ENCODE measurements at regions not wholly inside any gene's neighbourhood (a gene's known extent, or its start where the extent isn't known, plus 50 kb on each side); places are given as distances from the start of the nearest gene placed in this dataset.

DNA sequence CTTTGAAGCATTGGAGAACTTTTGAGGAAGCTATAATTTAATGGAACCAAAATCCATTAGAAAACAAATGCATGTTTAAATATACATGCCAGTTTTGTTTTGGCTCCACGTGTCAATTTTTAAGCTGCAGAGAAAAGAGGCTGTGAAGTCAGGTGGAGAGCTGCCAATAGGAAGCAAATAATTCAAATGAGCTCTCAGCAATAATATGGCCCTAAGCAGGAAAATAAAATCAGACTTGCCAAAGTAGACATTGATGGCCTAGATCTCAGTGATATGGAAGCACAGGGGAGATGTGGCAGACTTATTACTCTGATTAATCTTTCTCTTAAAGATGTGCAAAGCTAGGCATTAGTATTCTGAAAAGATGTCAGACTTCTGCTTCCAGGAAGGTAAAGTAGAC is 769.8 kb upstream of the NDST4 start:
- Mint-ChIP-seq H3K27me3 (ENCODE audit: low read depth) (no peaks in the 10 kb centered on the region), H3K4me3 (no peak overlapping the region), H3K9me3 (ENCODE audit: insufficient read depth) (peaks cover 5% of the 10 kb centered on the region), H3K4me1 (ENCODE audit: low read depth) (no peaks in the 10 kb centered on the region), H3K36me3 (ENCODE audit: low read depth) (no peaks in the 10 kb centered on the region), H3K27ac (no peak overlapping the region)
- no peak for DNase-seq
- no peak for ATAC-seq
- ChIA-PET CTCF (no interaction called here), POLR2A (no interaction called here)

GRCh38 chr4:115873048-115873447 is 759.6 kb upstream of the NDST4 start:
- ChIA-PET POLR2A (no interaction called here), CTCF (no interaction called here)
- Mint-ChIP-seq H3K4me1 (ENCODE audit: low read depth) (no peaks in the 10 kb centered on the region), H3K9me3 (ENCODE audit: insufficient read depth) (no peaks in the 10 kb centered on the region), H3K4me3 (no peak overlapping the region), H3K27ac (no peak overlapping the region), H3K36me3 (ENCODE audit: low read depth) (no peaks in the 10 kb centered on the region), H3K27me3 (ENCODE audit: low read depth) (no peaks in the 10 kb centered on the region)
- DNase-seq: no peak
- ATAC-seq: no peak

- POLR2A ChIA-PET: no interaction called here
- H3K36me3 Mint-ChIP-seq (ENCODE audit: low read depth): no peaks in the 10 kb centered on the region
- CTCF ChIA-PET: no interaction called here
- H3K27me3 Mint-ChIP-seq (ENCODE audit: low read depth): no peaks in the 10 kb centered on the region
- H3K4me3 Mint-ChIP-seq: no peak overlapping the region
- no peaks in the 10 kb centered on the region for H3K9me3 Mint-ChIP-seq (ENCODE audit: insufficient read depth)
- ATAC-seq (no peak), DNase-seq (no peak)
- no peaks in the 10 kb centered on the region for H3K4me1 Mint-ChIP-seq (ENCODE audit: low read depth)
- no peak overlapping the region for H3K27ac Mint-ChIP-seq
These were observed 758.2 kb upstream of the NDST4 start for GRCh38 chr4:115871596-115871995.

DNA sequence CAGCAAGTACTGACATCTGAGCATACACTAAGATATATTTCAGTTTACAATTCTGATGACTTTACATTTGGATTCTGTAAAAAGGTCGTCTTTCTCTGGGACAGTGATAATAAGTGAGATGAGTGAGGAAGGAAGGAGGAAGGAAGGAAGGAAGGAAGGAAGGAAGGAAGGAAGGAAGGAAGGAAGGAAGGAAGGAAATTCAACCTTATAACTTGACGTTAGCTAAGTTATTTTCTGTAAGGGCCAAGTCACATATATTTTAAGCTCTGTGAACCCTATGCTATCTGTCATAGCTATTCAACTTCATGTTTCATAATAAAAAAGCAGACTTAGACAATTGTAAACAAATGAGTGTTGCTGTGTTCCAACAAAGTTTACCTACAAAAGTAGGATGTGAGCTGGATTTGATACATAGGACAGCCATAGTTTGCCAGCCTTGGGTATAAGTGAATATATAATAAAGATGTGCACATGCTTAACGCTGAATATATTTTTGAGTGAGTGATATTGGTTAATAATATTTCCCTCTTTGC is 753.0 kb upstream of the NDST4 start:
- Mint-ChIP-seq H3K9me3 (ENCODE audit: insufficient read depth) (no peaks in the 10 kb centered on the region), H3K4me3 (no peak overlapping the region), H3K27me3 (ENCODE audit: low read depth) (no peaks in the 10 kb centered on the region), H3K27ac (no peak overlapping the region), H3K4me1 (ENCODE audit: low read depth) (no peaks in the 10 kb centered on the region), H3K36me3 (ENCODE audit: low read depth) (no peaks in the 10 kb centered on the region)
- ChIA-PET POLR2A (no interaction called here), CTCF (interaction anchor here (1.1 kb wide), 1 partner anchor 14 kb away, joined by 3 read pairs; no protein-coding TSS in a partner anchor)
- DNase-seq: no peak
- no peak for ATAC-seq

GRCh38 chr4:115865736-115866135 is 752.3 kb upstream of the NDST4 start:
- H3K4me1 Mint-ChIP-seq (ENCODE audit: low read depth): no peaks in the 10 kb centered on the region
- H3K9me3 Mint-ChIP-seq (ENCODE audit: insufficient read depth): no peaks in the 10 kb centered on the region
- ChIA-PET CTCF (interaction anchor here (1.1 kb wide), 1 partner anchor 13 kb away, joined by 3 read pairs; no protein-coding TSS in a partner anchor), POLR2A (no interaction called here)
- H3K36me3 Mint-ChIP-seq (ENCODE audit: low read depth): no peaks in the 10 kb centered on the region
- no peak overlapping the region for H3K27ac Mint-ChIP-seq
- H3K4me3 Mint-ChIP-seq: no peak overlapping the region
- no peaks in the 10 kb centered on the region for H3K27me3 Mint-ChIP-seq (ENCODE audit: low read depth)
- DNase-seq (no peak), ATAC-seq (no peak)

- no peak for DNase-seq
- no peaks in the 10 kb centered on the region for H3K36me3 Mint-ChIP-seq (ENCODE audit: low read depth)
- no peaks in the 10 kb centered on the region for H3K9me3 Mint-ChIP-seq (ENCODE audit: insufficient read depth)
- POLR2A ChIA-PET: no interaction called here
- no peak overlapping the region for H3K27ac Mint-ChIP-seq
- CTCF ChIA-PET: interaction anchor here (0.6 to 1.3 kb wide), 4 partner anchors 13 to 613 kb away, joined by 3 to 5 read pairs (median 3); no protein-coding TSS in a partner anchor
- ATAC-seq: no peak
- H3K27me3 Mint-ChIP-seq (ENCODE audit: low read depth): no peaks in the 10 kb centered on the region
- H3K4me1 Mint-ChIP-seq (ENCODE audit: low read depth): no peaks in the 10 kb centered on the region
- H3K4me3 Mint-ChIP-seq: no peak overlapping the region
These were observed 739.3 kb upstream of the NDST4 start for GRCh38 chr4:115852767-115853091.

DNA sequence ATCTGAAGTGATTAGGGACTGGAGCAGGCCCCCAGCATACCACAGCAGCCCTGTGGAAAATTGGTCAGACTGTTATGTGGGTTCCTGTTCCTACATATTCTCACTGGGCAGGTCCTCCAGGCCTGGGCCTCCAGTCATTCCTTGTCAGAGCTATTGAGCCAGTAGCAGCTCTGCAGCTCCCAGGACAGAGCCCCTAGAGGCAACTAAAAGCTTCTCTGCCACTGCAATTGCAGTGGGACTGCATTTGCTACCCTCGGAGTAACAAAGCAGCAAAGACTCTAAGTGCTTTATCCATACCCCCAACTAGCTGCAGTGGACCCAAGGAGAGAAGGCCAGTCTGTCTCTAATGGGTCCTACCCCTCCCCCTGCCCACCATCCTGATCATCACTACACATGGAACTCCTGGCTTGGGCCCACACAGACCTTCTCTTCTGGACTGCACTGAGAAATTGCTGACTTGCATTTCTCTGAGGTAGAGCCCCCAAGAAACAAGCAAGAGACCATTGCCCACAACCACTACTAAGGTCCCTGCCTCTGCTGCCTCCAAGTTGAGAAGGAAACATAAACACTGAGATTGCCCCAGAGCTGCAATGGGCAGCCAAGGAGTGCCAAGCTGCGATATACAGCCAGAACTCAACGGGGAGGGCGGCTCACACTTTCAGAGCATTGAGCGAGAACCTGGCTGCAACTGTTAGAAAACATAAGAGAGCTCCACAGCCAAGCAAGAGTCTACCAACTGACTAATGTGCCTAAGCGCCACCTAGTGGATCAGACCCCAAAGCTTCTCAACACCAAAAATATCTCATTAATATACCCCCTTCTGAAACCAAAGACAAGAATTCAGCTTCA is 738.7 kb upstream of the NDST4 start:
- H3K4me3 Mint-ChIP-seq: no peak overlapping the region
- ChIA-PET POLR2A (no interaction called here), CTCF (interaction anchor here (0.6 to 1.3 kb wide), 4 partner anchors 14 to 612 kb away, joined by 3 to 5 read pairs (median 3); no protein-coding TSS in a partner anchor)
- H3K27ac Mint-ChIP-seq: no peak overlapping the region
- no peak for ATAC-seq
- H3K36me3 Mint-ChIP-seq (ENCODE audit: low read depth): no peaks in the 10 kb centered on the region
- no peaks in the 10 kb centered on the region for H3K9me3 Mint-ChIP-seq (ENCODE audit: insufficient read depth)
- no peaks in the 10 kb centered on the region for H3K4me1 Mint-ChIP-seq (ENCODE audit: low read depth)
- no peaks in the 10 kb centered on the region for H3K27me3 Mint-ChIP-seq (ENCODE audit: low read depth)
- DNase-seq: peak; percentile 35

GRCh38 chr4:115850799-115851509 is 737.5 kb upstream of the NDST4 start:
- DNase-seq: no peak
- ChIA-PET CTCF (no interaction called here), POLR2A (no interaction called here)
- ATAC-seq: no peak
- H3K4me1 Mint-ChIP-seq (ENCODE audit: low read depth): no peaks in the 10 kb centered on the region
- no peak overlapping the region for H3K4me3 Mint-ChIP-seq
- H3K27ac Mint-ChIP-seq: no peak overlapping the region
- H3K36me3 Mint-ChIP-seq (ENCODE audit: low read depth): no peaks in the 10 kb centered on the region
- no peaks in the 10 kb centered on the region for H3K9me3 Mint-ChIP-seq (ENCODE audit: insufficient read depth)
- H3K27me3 Mint-ChIP-seq (ENCODE audit: low read depth): no peaks in the 10 kb centered on the region

- H3K27me3 Mint-ChIP-seq (ENCODE audit: low read depth): no peaks in the 10 kb centered on the region
- no peaks in the 10 kb centered on the region for H3K4me1 Mint-ChIP-seq (ENCODE audit: low read depth)
- CTCF ChIA-PET: no interaction called here
- no peak overlapping the region for H3K27ac Mint-ChIP-seq
- ATAC-seq (no peak), DNase-seq (no peak)
- no peaks in the 10 kb centered on the region for H3K36me3 Mint-ChIP-seq (ENCODE audit: low read depth)
- no peak overlapping the region for H3K4me3 Mint-ChIP-seq
- POLR2A ChIA-PET: interaction anchor here (0.7 kb wide), 1 partner anchor 938 kb away, joined by 4 read pairs; no protein-coding TSS in a partner anchor
- H3K9me3 Mint-ChIP-seq (ENCODE audit: insufficient read depth): no peaks in the 10 kb centered on the region
These were observed 730.8 kb upstream of the NDST4 start for GRCh38 chr4:115844180-115844579.

DNA sequence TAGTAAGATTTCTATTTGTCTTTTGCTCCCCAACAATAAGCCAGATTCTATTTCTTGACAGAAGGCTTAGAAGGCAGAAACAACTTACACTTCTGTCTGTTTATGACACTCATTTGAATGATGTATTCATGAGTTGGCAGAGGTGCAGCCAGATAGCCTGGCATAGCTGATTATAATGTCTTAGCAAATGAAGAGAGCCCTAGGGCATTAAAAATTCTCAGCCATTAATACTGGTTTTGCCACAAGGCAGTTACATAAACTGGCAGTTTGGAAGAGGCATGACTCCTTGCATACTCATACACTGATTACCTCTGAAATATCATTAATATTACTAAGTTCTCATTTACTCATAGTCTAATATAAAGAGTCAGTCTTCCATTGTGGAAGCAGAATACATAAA is 728.5 kb upstream of the NDST4 start:
- H3K9me3 Mint-ChIP-seq (ENCODE audit: insufficient read depth): no peaks in the 10 kb centered on the region
- H3K4me1 Mint-ChIP-seq (ENCODE audit: low read depth): no peaks in the 10 kb centered on the region
- ATAC-seq: no peak
- ChIA-PET POLR2A (no interaction called here), CTCF (no interaction called here)
- H3K27ac Mint-ChIP-seq: no peak overlapping the region
- no peaks in the 10 kb centered on the region for H3K36me3 Mint-ChIP-seq (ENCODE audit: low read depth)
- no peaks in the 10 kb centered on the region for H3K27me3 Mint-ChIP-seq (ENCODE audit: low read depth)
- H3K4me3 Mint-ChIP-seq: no peak overlapping the region
- DNase-seq: no peak

GRCh38 chr4:115834441-115834840 is 721.0 kb upstream of the NDST4 start:
- no peaks in the 10 kb centered on the region for H3K36me3 Mint-ChIP-seq (ENCODE audit: low read depth)
- ChIA-PET CTCF (no interaction called here), POLR2A (no interaction called here)

DNA sequence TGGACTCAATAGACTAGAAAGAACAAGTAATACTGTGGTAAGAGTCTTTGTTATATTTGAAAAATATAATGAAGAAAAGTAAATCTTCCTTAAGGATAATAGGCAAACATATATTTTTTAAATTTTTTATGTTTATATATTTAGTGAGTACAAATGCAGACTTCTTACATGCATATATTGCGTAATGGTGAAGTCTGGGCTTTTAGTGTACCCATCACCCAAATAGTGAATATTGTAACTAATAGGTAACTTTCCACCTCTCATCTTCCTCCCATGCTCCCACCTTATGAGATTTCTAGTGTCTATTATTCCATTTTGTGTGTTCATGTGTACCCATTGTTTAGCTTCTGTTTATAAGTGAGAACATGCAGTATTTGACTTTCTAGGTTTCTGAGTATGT is 711.2 kb upstream of the NDST4 start:
- DNase-seq (no peak), ATAC-seq (no peak)
- Mint-ChIP-seq H3K4me3 (no peak overlapping the region), H3K9me3 (ENCODE audit: insufficient read depth) (peaks cover 10% of the 10 kb centered on the region), H3K4me1 (ENCODE audit: low read depth) (no peaks in the 10 kb centered on the region), H3K27me3 (ENCODE audit: low read depth) (no peaks in the 10 kb centered on the region), H3K36me3 (ENCODE audit: low read depth) (no peaks in the 10 kb centered on the region), H3K27ac (no peak overlapping the region)
- ChIA-PET POLR2A (no interaction called here), CTCF (no interaction called here)

More at GRCh38 chr4:115834441-115834840, 721.0 kb upstream of the NDST4 start:
- Mint-ChIP-seq H3K27ac (no peak overlapping the region), H3K4me3 (no peak overlapping the region), H3K4me1 (ENCODE audit: low read depth) (no peaks in the 10 kb centered on the region), H3K9me3 (ENCODE audit: insufficient read depth) (no peaks in the 10 kb centered on the region), H3K27me3 (ENCODE audit: low read depth) (no peaks in the 10 kb centered on the region)
- ATAC-seq: no peak
- DNase-seq: no peak
